HepG2 (cell line): ENCODE measurements at regions not wholly inside any gene's neighbourhood (a gene's known extent, or its start where the extent isn't known, plus 50 kb on each side); places are given as distances from the start of the nearest gene placed in this dataset.
A peak's percentile ranks its signal among the peaks of the same experiment; 100 is the strongest.
"Not testable (repeated sequence)": the region's sequence is repeated elsewhere in the genome, so short reads cannot be mapped to it uniquely, and the experiment has no call there.

ENCODE experiments used
- BRD4 ChIP-seq: sonication (generic); formaldehyde crosslinking; IDR thresholded peaks from 2 replicates; pipeline ENCODE4 v1.4.0; 2020; ENCODE audit warnings: missing genetic modification reagents
- CREM ChIP-seq, 2 experiments: sonication (generic) in 1 of 2; formaldehyde crosslinking in 1 of 2; IDR thresholded peaks; 2 replicates each; pipeline versions ENCODE4 v1.4.0 to v1.6.1; 2016 to 2020; ENCODE audit warnings: antibody characterized with exemption in 1 of 2, mild to moderate bottlenecking in 1 of 2, missing genetic modification reagents in 1 of 2
- ERF ChIP-seq: IDR thresholded peaks from 2 replicates; pipeline ENCODE4 v1.6.1; 2018; ENCODE audit warnings: missing biosample characterization, missing genetic modification reagents
- FOXC1 ChIP-seq: sonication (generic); formaldehyde crosslinking; IDR thresholded peaks from 2 replicates; pipeline ENCODE4 v1.8.0; 2022; ENCODE audit warnings: mild to moderate bottlenecking, missing genetic modification reagents, borderline replicate concordance
- HDAC2 ChIP-seq: sonication (generic); formaldehyde crosslinking; IDR thresholded peaks from 2 replicates; pipeline ENCODE4 v1.4.0; 2020; ENCODE audit warnings: missing genetic modification reagents
- NCOR1 ChIP-seq: fragments of 200-600 bp; sonication (generic); IDR thresholded peaks from 2 replicates; pipeline ENCODE4 v1.7.0; 2017; ENCODE audit warnings: antibody characterized with exemption, low read length, borderline replicate concordance
- NONO ChIP-seq, 2 experiments: fragments of 450-650 bp in 1 of 2; sonication (generic) in 1 of 2; formaldehyde crosslinking in 1 of 2; IDR thresholded peaks in 1 of 2; conservative IDR thresholded peaks in 1 of 2; 2 replicates each; pipeline versions ENCODE4 v1.6.1 to v1.8.0; 2017 to 2022; ENCODE audit warnings: mild to moderate bottlenecking in 1 of 2, missing genetic modification reagents in 1 of 2, moderate library complexity in 1 of 2
- NR2C2 ChIP-seq: sonication (generic); formaldehyde crosslinking; IDR thresholded peaks from 2 replicates; pipeline ENCODE4 v1.4.0; 2020; ENCODE audit warnings: missing genetic modification reagents, mild to moderate bottlenecking, moderate library complexity, borderline replicate concordance
- NR2F6 ChIP-seq, 2 experiments: IDR thresholded peaks; 2 replicates each; pipeline ENCODE4 v1.6.1; 2016; ENCODE audit warnings: antibody characterized with exemption in 1 of 2, mild to moderate bottlenecking in 1 of 2
- RAD21 ChIP-seq: fragments of 450-650 bp; formaldehyde crosslinking; IDR thresholded peaks from 2 replicates; pipeline ENCODE4 v1.5.0; 2020; ENCODE audit warnings: mild to moderate bottlenecking
- RCOR2 ChIP-seq: IDR thresholded peaks from 2 replicates; pipeline ENCODE4 v1.6.1; 2016; ENCODE audit warnings: missing biosample characterization, missing genetic modification reagents
- RXRB ChIP-seq: IDR thresholded peaks from 2 replicates; pipeline ENCODE4 v1.6.1; 2016; ENCODE audit warnings: borderline replicate concordance, missing genetic modification reagents, missing compliant biosample characterization
- ZNF101 ChIP-seq: sonication (generic); formaldehyde crosslinking; IDR thresholded peaks from 2 replicates; pipeline ENCODE4 v1.4.0; 2020; ENCODE audit warnings: mild to moderate bottlenecking, low read depth, missing genetic modification reagents, borderline replicate concordance
- ZNF33A ChIP-seq: sonication (generic); formaldehyde crosslinking; IDR thresholded peaks from 2 replicates; pipeline ENCODE4 v1.5.1; 2020; ENCODE audit warnings: missing genetic modification reagents, mild to moderate bottlenecking, moderate library complexity, borderline replicate concordance
- ZNF547 ChIP-seq: sonication (generic); formaldehyde crosslinking; IDR thresholded peaks from 2 replicates; pipeline ENCODE4 v1.5.1; 2020; ENCODE audit warnings: mild to moderate bottlenecking, missing genetic modification reagents
- ZNF556 ChIP-seq: sonication (generic); formaldehyde crosslinking; IDR thresholded peaks from 2 replicates; pipeline ENCODE4 v1.4.0; 2020; ENCODE audit warnings: mild to moderate bottlenecking, missing genetic modification reagents, borderline replicate concordance
- ZNF747 ChIP-seq: sonication (generic); formaldehyde crosslinking; IDR thresholded peaks from 2 replicates; pipeline ENCODE4 v1.8.1; 2023; ENCODE audit warnings: missing genetic modification reagents, mild to moderate bottlenecking, borderline replicate concordance
- ZNF781 ChIP-seq: sonication (generic); formaldehyde crosslinking; IDR thresholded peaks from 2 replicates; pipeline ENCODE4 v1.5.1; 2020; ENCODE audit warnings: borderline replicate concordance, mild to moderate bottlenecking, missing genetic modification reagents; ENCODE audit errors: not compliant biosample characterization
- TF ChIP-seq, protein P1 (sequence below): sonication (generic); formaldehyde crosslinking; IDR thresholded peaks from 2 replicates; pipeline ENCODE4 v1.4.0; 2020; ENCODE audit warnings: missing genetic modification reagents
- TF ChIP-seq, protein P2 (sequence below), 2 experiments: sonication (generic) in 1 of 2; formaldehyde crosslinking in 1 of 2; IDR thresholded peaks; 2 replicates each; pipeline versions ENCODE4 v1.4.0 to v1.6.1; 2018 to 2020; ENCODE audit warnings: missing genetic modification reagents in 2 of 2, borderline replicate concordance in 1 of 2, low read depth in 1 of 2, mild to moderate bottlenecking in 1 of 2, missing biosample characterization in 1 of 2
- TF ChIP-seq, protein P3 (sequence below): sonication (generic); formaldehyde crosslinking; IDR thresholded peaks from 2 replicates; pipeline ENCODE4 v1.8.1; 2023; ENCODE audit warnings: mild to moderate bottlenecking, inconsistent platforms, moderate library complexity, missing genetic modification reagents, borderline replicate concordance

DNA sequence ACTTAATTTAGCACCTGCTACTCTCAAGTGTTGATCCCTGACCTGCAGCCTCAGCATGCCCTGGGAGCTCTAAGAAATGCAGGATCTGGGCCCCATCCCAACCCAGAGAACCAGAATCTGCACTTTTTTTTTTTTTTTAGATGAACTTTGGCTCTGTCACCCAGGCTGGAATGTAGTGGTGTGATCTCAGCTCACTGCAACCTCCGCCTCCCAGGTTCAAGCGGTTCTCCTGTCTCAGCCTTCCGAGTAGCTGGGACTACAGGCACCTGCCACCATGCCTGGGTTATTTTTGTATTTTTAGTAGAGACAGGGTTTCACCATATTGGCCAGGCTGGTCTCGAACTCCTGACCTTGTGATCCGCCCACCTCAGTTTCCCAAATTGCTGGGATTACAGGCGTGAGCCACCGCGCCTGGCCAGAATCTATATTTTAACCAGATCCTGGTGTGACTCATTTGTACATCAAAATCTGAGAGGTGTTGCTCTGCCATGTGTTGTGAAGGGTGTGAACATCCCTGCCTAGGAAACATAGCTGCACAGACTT lies 92.4 kb upstream of the SH3BP4 start (continued):
- TF ChIP-seq NONO (IDR thresholded peaks at IDR 0.05); CREM (CRISPR knock-in tag; IDR thresholded peaks at IDR 0.05): not testable (repeated sequence)
- TF ChIP-seq NONO (CRISPR knock-in tag; conservative IDR thresholded peaks at IDR 0.05) (0 out of 2 replicates have a peak, but pooled peaks have one; percentile 54), FOXC1 (CRISPR knock-in tag) (peak; percentile 55; the same call in 1 of the 2 replicates), ZNF747 (CRISPR knock-in tag) (0 out of 2 replicates have a peak, but pooled peaks have one; percentile 50), NR2F6 (IDR thresholded peaks at IDR 0.05) (peak; percentile 76), NR2F6 (CRISPR knock-in tag; IDR thresholded peaks at IDR 0.05) (peak; percentile 75), ERF (CRISPR knock-in tag) (peak; percentile 76; the same call in 1 of the 2 replicates), ZNF33A (0 out of 2 replicates have a peak, but pooled peaks have one; percentile 20), HDAC2 (CRISPR knock-in tag) (peak; percentile 77), BRD4 (CRISPR knock-in tag) (peak; percentile 76), CREM (IDR thresholded peaks at IDR 0.05) (peak; percentile 44; the same call in 1 of the 2 replicates), NR2C2 (CRISPR knock-in tag) (peak; percentile 64; the same call in 1 of the 2 replicates), RXRB (CRISPR knock-in tag) (peak; percentile 86; the same call in 1 of the 2 replicates), ZNF101 (peak; percentile 61; the same call in 1 of the 2 replicates), ZNF547 (CRISPR knock-in tag) (0 out of 2 replicates have a peak, but pooled peaks have one; percentile 33), RAD21 (peak; percentile 7; the same call in 1 of the 2 replicates), ZNF781 (CRISPR knock-in tag) (peak; percentile 24), ZNF556 (CRISPR knock-in tag) (peak; percentile 68; the same call in 1 of the 2 replicates), RCOR2 (peak; percentile 63; the same call in 1 of the 2 replicates), NCOR1 (peak; percentile 68)
- TF ChIP-seq, protein P1, sequence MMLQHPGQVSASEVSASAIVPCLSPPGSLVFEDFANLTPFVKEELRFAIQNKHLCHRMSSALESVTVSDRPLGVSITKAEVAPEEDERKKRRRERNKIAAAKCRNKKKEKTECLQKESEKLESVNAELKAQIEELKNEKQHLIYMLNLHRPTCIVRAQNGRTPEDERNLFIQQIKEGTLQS (CRISPR knock-in tag): 0 out of 2 replicates have a peak, but pooled peaks have one; percentile 42
- TF ChIP-seq, protein P2, sequence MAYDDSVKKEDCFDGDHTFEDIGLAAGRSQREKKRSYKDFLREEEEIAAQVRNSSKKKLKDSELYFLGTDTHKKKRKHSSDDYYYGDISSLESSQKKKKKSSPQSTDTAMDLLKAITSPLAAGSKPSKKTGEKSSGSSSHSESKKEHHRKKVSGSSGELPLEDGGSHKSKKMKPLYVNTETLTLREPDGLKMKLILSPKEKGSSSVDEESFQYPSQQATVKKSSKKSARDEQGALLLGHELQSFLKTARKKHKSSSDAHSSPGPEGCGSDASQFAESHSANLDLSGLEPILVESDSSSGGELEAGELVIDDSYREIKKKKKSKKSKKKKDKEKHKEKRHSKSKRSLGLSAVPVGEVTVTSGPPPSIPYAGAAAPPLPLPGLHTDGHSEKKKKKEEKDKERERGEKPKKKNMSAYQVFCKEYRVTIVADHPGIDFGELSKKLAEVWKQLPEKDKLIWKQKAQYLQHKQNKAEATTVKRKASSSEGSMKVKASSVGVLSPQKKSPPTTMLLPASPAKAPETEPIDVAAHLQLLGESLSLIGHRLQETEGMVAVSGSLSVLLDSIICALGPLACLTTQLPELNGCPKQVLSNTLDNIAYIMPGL (CRISPR knock-in tag; IDR thresholded peaks at IDR 0.05; ENCODE audit: borderline replicate concordance in 1 of 2, low read depth in 1 of 2): 0 out of 4 replicates have a peak, but pooled peaks of 1 of the 2 experiments have one; percentile 18
- TF ChIP-seq, protein P3, sequence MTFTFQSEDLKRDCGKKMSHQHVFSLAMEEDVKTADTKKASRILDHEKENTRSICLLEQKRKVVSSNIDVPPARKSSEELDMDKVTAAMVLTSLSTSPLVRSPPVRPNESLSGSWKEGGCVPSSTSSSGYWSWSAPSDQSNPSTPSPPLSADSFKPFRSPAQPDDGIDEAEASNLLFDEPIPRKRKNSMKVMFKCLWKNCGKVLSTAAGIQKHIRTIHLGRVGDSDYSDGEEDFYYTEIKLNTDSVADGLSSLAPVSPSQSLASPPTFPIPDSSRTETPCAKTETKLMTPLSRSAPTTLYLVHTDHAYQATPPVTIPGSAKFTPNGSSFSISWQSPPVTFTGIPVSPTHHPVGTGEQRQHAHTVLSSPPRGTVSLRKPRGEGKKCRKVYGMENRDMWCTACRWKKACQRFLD: peak; percentile 67; the same call in 1 of the 2 replicates
